ENCODE measurements at regions not wholly inside any gene's neighbourhood (a gene's known extent, or its start where the extent isn't known, plus 50 kb on each side); places are given as distances from the start of the nearest gene placed in this dataset.

- intact Hi-C loops (cut with DNase I; ENCODE audit: low total_unique reads), result no loop called here
- H3K4me3 ChIP-seq, result no peak overlapping the region
- WGBS, 5 donors, result 62 to 80% (median 64%) methylated on average over 4 of the region's 4 CpGs
- no peaks in the 10 kb centered on the region for H3K4me1 ChIP-seq
- peak in 1 of 2 donors; percentile 6 for DNase-seq
- H3K36me3 ChIP-seq, result no peaks in the 10 kb centered on the region
- no peaks in the 10 kb centered on the region for H3K9me3 ChIP-seq
- no peaks in the 10 kb centered on the region for H3K27me3 ChIP-seq
- no peak overlapping the region for H3K27ac ChIP-seq
- TF ChIP-seq POLR2AphosphoS5 (IDR thresholded peaks at IDR 0.05) (no peak), POLR2A (IDR thresholded peaks at IDR 0.05) (no peak), EP300 (IDR thresholded peaks at IDR 0.05) (no peak), CTCF (IDR thresholded peaks at IDR 0.05) (no peak)
Measured at GRCh38 chr5:161105525-161105924, 253.5 kb upstream of the ATP10B start.

- no peaks in the 10 kb centered on the region for H3K27me3 ChIP-seq
- no peak for DNase-seq
- 78 to 90% (median 85%) methylated on average over 4 of the region's 4 CpGs for WGBS, 5 donors
- H3K9me3 ChIP-seq, result no peaks in the 10 kb centered on the region
- no peak overlapping the region for H3K4me3 ChIP-seq
- TF ChIP-seq POLR2AphosphoS5 (IDR thresholded peaks at IDR 0.05) (no peak), CTCF (IDR thresholded peaks at IDR 0.05) (no peak), EP300 (IDR thresholded peaks at IDR 0.05) (no peak), POLR2A (IDR thresholded peaks at IDR 0.05) (no peak)
- intact Hi-C loops (cut with DNase I; ENCODE audit: low total_unique reads), result no loop called here
- H3K4me1 ChIP-seq, result no peaks in the 10 kb centered on the region
- no peaks in the 10 kb centered on the region for H3K36me3 ChIP-seq
- no peak overlapping the region for H3K27ac ChIP-seq
Measured at GRCh38 chr5:161098516-161098915, 246.5 kb upstream of the ATP10B start.

DNA sequence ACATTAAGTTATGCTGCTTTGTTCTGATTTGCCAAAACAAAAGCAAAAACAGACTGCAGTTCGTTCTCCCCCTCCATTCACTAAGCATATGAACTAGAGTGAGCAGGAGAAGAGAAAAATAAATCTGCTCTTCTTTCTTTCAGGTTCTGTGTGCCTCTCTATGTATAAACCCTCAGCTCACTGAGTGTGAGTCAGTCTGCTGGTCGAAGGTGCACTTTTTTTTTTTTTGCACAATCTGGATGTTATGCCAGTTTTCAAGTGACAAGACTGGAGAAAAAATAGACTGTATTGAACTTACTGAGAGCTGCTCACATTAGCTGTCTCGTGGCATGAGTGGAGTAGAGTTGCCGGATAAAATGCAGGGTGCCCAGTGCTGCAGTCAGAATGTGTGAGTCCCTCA, 244.6 kb upstream of the ATP10B start:
- WGBS, 5 donors, result 44 to 60% (median 46%) methylated on average over 4 of the region's 4 CpGs

DNA sequence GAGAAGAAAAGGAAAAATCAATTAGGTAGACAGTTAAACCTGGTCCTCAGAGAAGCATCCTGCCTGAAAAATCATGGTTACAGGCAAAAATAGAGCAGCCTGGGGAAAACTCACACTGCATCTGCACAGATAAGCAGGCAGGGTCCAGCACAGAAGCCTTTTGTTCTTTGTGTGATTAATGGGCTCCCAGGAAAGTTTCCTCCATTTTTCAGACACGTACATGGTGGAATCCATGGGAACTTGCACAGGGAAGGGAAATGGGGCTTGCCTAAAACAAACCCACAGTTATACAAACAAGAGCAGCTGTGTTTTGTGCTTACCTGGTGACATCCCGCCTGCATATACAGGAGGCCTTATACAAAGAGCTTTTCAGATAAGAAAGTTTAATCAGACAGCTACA, 243.9 kb upstream of the ATP10B start:
- no peaks in the 10 kb centered on the region for H3K4me1 ChIP-seq
- WGBS, 5 donors, result 9 to 22% (median 19%) methylated on average over 2 of the region's 2 CpGs
- intact Hi-C loops (cut with DNase I; ENCODE audit: low total_unique reads), result no loop called here
- H3K36me3 ChIP-seq, result no peaks in the 10 kb centered on the region
- peak in 1 of 2 donors; percentile 62 for DNase-seq
- no peaks in the 10 kb centered on the region for H3K27me3 ChIP-seq
- H3K4me3 ChIP-seq, result no peak overlapping the region
- no peaks in the 10 kb centered on the region for H3K9me3 ChIP-seq
- H3K27ac ChIP-seq, result no peak overlapping the region
- TF ChIP-seq EP300 (IDR thresholded peaks at IDR 0.05) (no peak), POLR2A (IDR thresholded peaks at IDR 0.05) (no peak), POLR2AphosphoS5 (IDR thresholded peaks at IDR 0.05) (no peak), CTCF (IDR thresholded peaks at IDR 0.05) (no peak)

More for the DNA sequence above, 244.6 kb upstream of the ATP10B start:
- Histone ChIP-seq H3K36me3 (no peaks in the 10 kb centered on the region), H3K27me3 (no peaks in the 10 kb centered on the region), H3K27ac (no peak overlapping the region), H3K4me3 (no peak overlapping the region), H3K9me3 (no peaks in the 10 kb centered on the region), H3K4me1 (no peaks in the 10 kb centered on the region)
- intact Hi-C loops (cut with DNase I; ENCODE audit: low total_unique reads), result no loop called here
- no peak for TF ChIP-seq POLR2A (IDR thresholded peaks at IDR 0.05)
- TF ChIP-seq POLR2AphosphoS5 (IDR thresholded peaks at IDR 0.05), result no peak
- no peak for TF ChIP-seq CTCF (IDR thresholded peaks at IDR 0.05)
- no peak for TF ChIP-seq EP300 (IDR thresholded peaks at IDR 0.05)
- peak in 1 of 2 donors; percentile 5 for DNase-seq
